ENCODE measurements at regions not wholly inside any gene's neighbourhood (a gene's known extent, or its start where the extent isn't known, plus 50 kb on each side); places are given as distances from the start of the nearest gene placed in this dataset.

GRCh38 chr4:121221608-121222007, 57.5 kb upstream of the TNIP3 start:
- no peak for DNase-seq

GRCh38 chr4:121221201-121221600, 57.1 kb upstream of the TNIP3 start:
- no peak for DNase-seq

GRCh38 chr4:121220698-121221097, 56.6 kb upstream of the TNIP3 start:
- no peak for DNase-seq

GRCh38 chr4:121219227-121219626, 55.1 kb upstream of the TNIP3 start:
- DNase-seq, result no peak

- no peak for DNase-seq
These were observed 53.2 kb upstream of the TNIP3 start for GRCh38 chr4:121217351-121217750.

GRCh38 chr4:121216461-121216860, 52.3 kb upstream of the TNIP3 start:
- DNase-seq, result no peak

GRCh38 chr4:121213940-121214339, 49.8 kb upstream of the TNIP3 start:
- DNase-seq, result no peak

All from NCI-H2029 (cell line).